GM23338 (cell line): ENCODE measurements at regions not wholly inside any gene's neighbourhood (a gene's known extent, or its start where the extent isn't known, plus 50 kb on each side); places are given as distances from the start of the nearest gene placed in this dataset.
"Not testable (repeated sequence)": the region's sequence is repeated elsewhere in the genome, so short reads cannot be mapped to it uniquely, and the experiment has no call there.

ENCODE experiments used
- EZH2 ChIP-seq: fragments of 200-600 bp; sonication (generic); IDR thresholded peaks from one replicate; pipeline ENCODE4 v1.8.0; 2017; ENCODE audit warnings: antibody characterized with exemption, mild to moderate bottlenecking, low read depth; ENCODE audit not compliant: unreplicated experiment
- TF ChIP-seq, protein P1 (sequence below), 2 experiments: fragments of 200-600 bp in 1 of 2; sonication (generic) in 1 of 2; conservative IDR thresholded peaks; 2 replicates each; pipeline versions ENCODE4 v1.5.1 to v1.6.1; 2016 to 2017; ENCODE audit warnings: antibody characterized with exemption in 2 of 2, low read depth in 2 of 2, mild to moderate bottlenecking in 2 of 2, moderate library complexity in 1 of 2

DNA sequence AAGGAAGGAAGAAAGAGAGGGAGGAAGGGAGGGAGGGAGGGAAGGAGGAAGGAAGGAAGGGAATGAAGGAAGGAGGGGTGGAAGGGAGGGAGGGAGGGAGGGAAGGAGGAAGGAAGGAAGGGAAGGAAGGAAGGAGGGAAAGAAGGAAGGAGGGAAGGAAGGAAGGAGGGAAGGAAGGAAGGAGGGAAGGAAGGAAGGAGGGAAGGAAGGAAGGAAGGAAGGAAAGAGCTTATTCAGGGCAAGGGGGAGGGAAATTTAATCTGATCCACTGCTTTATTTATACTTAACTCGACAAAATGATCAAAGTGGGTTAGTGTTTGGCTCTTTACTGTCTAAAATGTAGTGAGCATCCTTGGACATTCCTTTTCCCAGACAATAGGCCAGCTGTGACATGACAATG, 985.2 kb upstream of the FANCL start:
- TF ChIP-seq, protein P1, sequence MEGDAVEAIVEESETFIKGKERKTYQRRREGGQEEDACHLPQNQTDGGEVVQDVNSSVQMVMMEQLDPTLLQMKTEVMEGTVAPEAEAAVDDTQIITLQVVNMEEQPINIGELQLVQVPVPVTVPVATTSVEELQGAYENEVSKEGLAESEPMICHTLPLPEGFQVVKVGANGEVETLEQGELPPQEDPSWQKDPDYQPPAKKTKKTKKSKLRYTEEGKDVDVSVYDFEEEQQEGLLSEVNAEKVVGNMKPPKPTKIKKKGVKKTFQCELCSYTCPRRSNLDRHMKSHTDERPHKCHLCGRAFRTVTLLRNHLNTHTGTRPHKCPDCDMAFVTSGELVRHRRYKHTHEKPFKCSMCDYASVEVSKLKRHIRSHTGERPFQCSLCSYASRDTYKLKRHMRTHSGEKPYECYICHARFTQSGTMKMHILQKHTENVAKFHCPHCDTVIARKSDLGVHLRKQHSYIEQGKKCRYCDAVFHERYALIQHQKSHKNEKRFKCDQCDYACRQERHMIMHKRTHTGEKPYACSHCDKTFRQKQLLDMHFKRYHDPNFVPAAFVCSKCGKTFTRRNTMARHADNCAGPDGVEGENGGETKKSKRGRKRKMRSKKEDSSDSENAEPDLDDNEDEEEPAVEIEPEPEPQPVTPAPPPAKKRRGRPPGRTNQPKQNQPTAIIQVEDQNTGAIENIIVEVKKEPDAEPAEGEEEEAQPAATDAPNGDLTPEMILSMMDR (conservative IDR thresholded peaks at IDR 0.05; ENCODE audit: low read depth in 2 of 2) = not testable (repeated sequence)
- TF ChIP-seq EZH2 = not testable (repeated sequence)
